Naive B cell (primary cell): ENCODE measurements at regions not wholly inside any gene's neighbourhood (a gene's known extent, or its start where the extent isn't known, plus 50 kb on each side); places are given as distances from the start of the nearest gene placed in this dataset.

Source experiments
- ATAC-seq, 2 donors: fragments of 150-1000 bp; cut with Tn5 transposase; 2 replicates each; pipeline ENCODE4 v1.10.0; 2021; ENCODE audit warnings: low read depth in 2 of 2, mild to moderate bottlenecking in 2 of 2, moderate library complexity in 2 of 2
- DNase-seq: peaks from one replicate; pipeline ENCODE4 v3.0.0; 2022
- H3K27ac Mint-ChIP-seq, 6 donors: one replicate each; pipeline ENCODE4 v1.8.0; 2020 to 2022; ENCODE audit warnings: mild to moderate bottlenecking in 6 of 6, mixed read lengths in 6 of 6, moderate library complexity in 5 of 6, inconsistent platforms in 2 of 6
- H3K27me3 Mint-ChIP-seq, 3 donors: one replicate each; pipeline ENCODE4 v1.8.0; 2021 to 2022; ENCODE audit warnings: mixed read lengths in 3 of 3, mild to moderate bottlenecking in 1 of 3
- H3K36me3 Mint-ChIP-seq, 2 donors: one replicate each; pipeline ENCODE4 v1.8.0; 2020 to 2022; ENCODE audit warnings: mixed read lengths in 2 of 2, inconsistent platforms in 1 of 2, mild to moderate bottlenecking in 1 of 2
- H3K4me1 Mint-ChIP-seq, 3 donors: one replicate each; pipeline ENCODE4 v1.8.0; 2020 to 2022; ENCODE audit warnings: mixed read lengths in 3 of 3, inconsistent platforms in 1 of 3, mild to moderate bottlenecking in 1 of 3, moderate library complexity in 1 of 3
- H3K4me3 Mint-ChIP-seq, 8 donors: one replicate each; pipeline ENCODE4 v1.8.0; 2020 to 2022; ENCODE audit warnings: mild to moderate bottlenecking in 8 of 8, mixed read lengths in 8 of 8, moderate library complexity in 8 of 8, inconsistent platforms in 2 of 8
- H3K9me3 Mint-ChIP-seq, 7 donors: one replicate each; pipeline ENCODE4 v1.8.0; 2020 to 2022; ENCODE audit warnings: mixed read lengths in 7 of 7, mild to moderate bottlenecking in 5 of 7, inconsistent platforms in 2 of 7, moderate library complexity in 1 of 7

GRCh38 chr2:203585516-203585915 lies 50.4 kb upstream of the RAPH1 start:
- no peak for ATAC-seq

DNA sequence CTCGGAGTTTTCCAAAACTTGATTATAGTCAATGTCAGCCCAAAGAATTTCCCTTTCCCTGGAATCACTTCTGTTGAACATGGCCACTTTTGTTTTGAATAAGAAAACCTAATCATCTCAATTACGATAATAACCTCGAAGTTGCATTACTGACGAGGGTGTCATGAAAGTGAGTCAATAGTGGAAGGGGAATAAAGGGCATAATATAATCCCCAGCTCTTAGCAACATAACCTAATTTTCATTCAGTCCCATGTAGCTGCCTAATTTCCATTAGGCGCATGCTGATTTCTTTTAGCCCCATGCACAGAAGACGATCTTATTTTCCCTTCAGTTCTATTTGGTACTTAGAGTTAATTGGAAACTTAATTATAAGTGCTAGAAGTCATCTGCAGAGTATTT lies 51.1 kb upstream of the RAPH1 start:
- ATAC-seq (no peak), DNase-seq (no peak)
- no peak overlapping the region for H3K27ac Mint-ChIP-seq
- H3K4me3 Mint-ChIP-seq = no peak overlapping the region
- H3K36me3 Mint-ChIP-seq = no peaks in the 10 kb centered on the region
- peaks cover 0 to 2% (median 0%) of the 10 kb centered on the region in 7 donors for H3K9me3 Mint-ChIP-seq
- H3K27me3 Mint-ChIP-seq = peaks cover 57 to 69% (median 58%) of the 10 kb centered on the region in 3 donors
- peaks cover 0 to 2% (median 0%) of the 10 kb centered on the region in 3 donors for H3K4me1 Mint-ChIP-seq

More at GRCh38 chr2:203585516-203585915, 50.4 kb upstream of the RAPH1 start:
- Mint-ChIP-seq H3K27me3 (peaks cover 50 to 63% (median 57%) of the 10 kb centered on the region in 3 donors), H3K9me3 (peaks cover 0 to 2% (median 0%) of the 10 kb centered on the region in 7 donors), H3K4me1 (no peaks in the 10 kb centered on the region), H3K36me3 (no peaks in the 10 kb centered on the region), H3K4me3 (no peak overlapping the region), H3K27ac (no peak overlapping the region)
- no peak for DNase-seq

GRCh38 chr2:203586696-203587095 lies 51.6 kb upstream of the RAPH1 start:
- H3K27me3 Mint-ChIP-seq = peaks cover 62 to 72% (median 63%) of the 10 kb centered on the region in 3 donors
- peaks cover 0 to 2% (median 0%) of the 10 kb centered on the region in 7 donors for H3K9me3 Mint-ChIP-seq
- no peak overlapping the region for H3K4me3 Mint-ChIP-seq
- H3K4me1 Mint-ChIP-seq = peaks cover 0 to 4% (median 0%) of the 10 kb centered on the region in 3 donors
- no peaks in the 10 kb centered on the region for H3K36me3 Mint-ChIP-seq
- ATAC-seq = no peak
- DNase-seq = no peak
- no peak overlapping the region for H3K27ac Mint-ChIP-seq

DNA sequence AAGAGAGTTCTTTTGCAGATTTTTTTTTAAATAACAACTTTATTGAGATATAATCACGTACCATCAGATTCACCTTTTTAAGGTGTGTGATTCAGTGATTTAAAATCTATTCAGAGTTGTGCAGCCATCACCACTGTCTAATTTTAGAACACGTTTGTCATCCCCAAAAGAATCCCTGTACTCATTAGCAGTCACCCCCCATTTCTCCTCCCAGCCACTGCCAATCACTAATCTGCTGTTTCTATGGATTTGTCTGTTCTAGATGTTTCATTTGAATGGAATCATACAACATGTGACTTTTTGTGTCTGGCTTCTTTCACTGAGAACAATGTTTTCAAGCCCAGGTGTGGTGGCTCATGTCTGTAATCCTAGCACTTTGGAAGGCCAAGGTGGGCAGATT lies 55.4 kb upstream of the RAPH1 start:
- DNase-seq (no peak), ATAC-seq (no peak)
- H3K27me3 Mint-ChIP-seq = peaks cover 66 to 79% (median 69%) of the 10 kb centered on the region in 3 donors
- H3K4me3 Mint-ChIP-seq = no peak overlapping the region
- H3K27ac Mint-ChIP-seq = no peak overlapping the region
- no peaks in the 10 kb centered on the region for H3K36me3 Mint-ChIP-seq
- H3K4me1 Mint-ChIP-seq = peaks cover 0 to 4% (median 0%) of the 10 kb centered on the region in 3 donors
- peaks cover 0 to 2% (median 0%) of the 10 kb centered on the region in 7 donors for H3K9me3 Mint-ChIP-seq

GRCh38 chr2:203591642-203592041 lies 56.5 kb upstream of the RAPH1 start:
- H3K4me3 Mint-ChIP-seq = no peak overlapping the region
- H3K36me3 Mint-ChIP-seq = no peaks in the 10 kb centered on the region
- DNase-seq (no peak), ATAC-seq (no peak)
- peaks cover 0 to 4% (median 0%) of the 10 kb centered on the region in 3 donors for H3K4me1 Mint-ChIP-seq
- H3K27ac Mint-ChIP-seq = no peak overlapping the region
- H3K27me3 Mint-ChIP-seq = peaks cover 66 to 76% (median 69%) of the 10 kb centered on the region in 3 donors
- peaks cover 0 to 3% (median 2%) of the 10 kb centered on the region in 7 donors for H3K9me3 Mint-ChIP-seq

- Mint-ChIP-seq H3K27me3 (peaks cover 66 to 76% (median 69%) of the 10 kb centered on the region in 3 donors), H3K36me3 (peaks cover 0 to 7% of the 10 kb centered on the region in 2 donors), H3K4me3 (no peak overlapping the region), H3K4me1 (peaks cover 0 to 7% (median 0%) of the 10 kb centered on the region in 3 donors), H3K27ac (no peak overlapping the region), H3K9me3 (peaks cover 2 to 6% (median 3%) of the 10 kb centered on the region in 7 donors)
- DNase-seq (no peak), ATAC-seq (no peak)
Observed at GRCh38 chr2:203592470-203592869, 57.4 kb upstream of the RAPH1 start.

GRCh38 chr2:203594541-203594940 lies 59.4 kb upstream of the RAPH1 start:
- Mint-ChIP-seq H3K4me1 (peaks cover 8 to 14% (median 13%) of the 10 kb centered on the region in 3 donors), H3K27ac (no peak overlapping the region), H3K4me3 (no peak overlapping the region), H3K27me3 (peaks cover 73 to 75% (median 73%) of the 10 kb centered on the region in 3 donors), H3K9me3 (peaks cover 4 to 17% (median 13%) of the 10 kb centered on the region in 7 donors), H3K36me3 (peaks cover 7 to 18% of the 10 kb centered on the region in 2 donors)
- no peak for DNase-seq
- no peak for ATAC-seq

DNA sequence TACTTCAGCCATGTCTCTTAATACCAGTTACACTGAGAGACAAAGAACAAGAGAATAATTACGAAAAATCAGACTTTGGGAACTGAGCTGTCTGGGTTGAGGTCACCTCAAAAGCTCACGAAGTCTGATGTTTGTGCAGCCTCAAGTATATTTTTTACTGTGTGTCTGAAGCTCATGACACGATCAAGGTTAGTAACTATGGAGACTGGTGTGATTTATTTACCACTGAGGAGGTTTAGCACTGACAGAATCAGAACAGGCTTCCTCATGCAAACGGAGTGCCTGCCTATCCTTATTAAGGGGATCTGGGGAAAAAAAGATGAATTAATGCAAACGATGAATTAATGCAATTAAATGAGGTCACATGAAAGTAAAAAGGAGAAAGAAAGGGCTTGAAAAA lies 61.1 kb upstream of the RAPH1 start:
- DNase-seq = no peak
- Mint-ChIP-seq H3K36me3 (peaks cover 7 to 18% of the 10 kb centered on the region in 2 donors), H3K4me1 (peaks cover 8 to 13% (median 13%) of the 10 kb centered on the region in 3 donors), H3K4me3 (no peak overlapping the region), H3K27ac (no peak overlapping the region), H3K9me3 (peaks cover 7 to 22% (median 12%) of the 10 kb centered on the region in 7 donors), H3K27me3 (peaks cover 67 to 72% (median 71%) of the 10 kb centered on the region in 3 donors)
- no peak for ATAC-seq

DNA sequence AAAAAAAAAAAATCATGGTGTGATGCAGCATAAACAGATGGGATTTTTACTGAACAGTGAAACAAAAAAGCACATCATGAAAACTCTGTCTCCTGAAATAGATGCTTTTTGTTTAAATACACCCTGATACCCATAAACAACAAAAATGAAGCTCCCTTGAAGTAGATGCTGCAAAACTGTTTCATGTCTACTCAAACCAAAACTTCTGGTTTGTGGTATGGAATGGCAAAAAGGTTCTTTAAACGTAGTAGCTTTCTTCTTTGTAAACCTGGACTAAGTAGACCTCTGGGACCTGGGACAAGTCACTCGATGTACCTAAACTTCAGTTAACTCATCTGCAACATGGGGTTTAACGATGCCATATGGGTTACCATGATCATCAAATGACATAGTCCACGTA lies 64.4 kb upstream of the RAPH1 start:
- Mint-ChIP-seq H3K9me3 (peaks cover 7 to 22% (median 13%) of the 10 kb centered on the region in 7 donors), H3K27ac (no peak overlapping the region), H3K36me3 (peaks cover 7 to 18% of the 10 kb centered on the region in 2 donors), H3K4me3 (no peak overlapping the region), H3K27me3 (peaks cover 68 to 78% (median 72%) of the 10 kb centered on the region in 3 donors), H3K4me1 (peaks cover 8 to 13% (median 10%) of the 10 kb centered on the region in 3 donors)
- ATAC-seq (no peak), DNase-seq (no peak)

- H3K4me1 Mint-ChIP-seq = peaks cover 8 to 13% (median 10%) of the 10 kb centered on the region in 3 donors
- peaks cover 7 to 18% of the 10 kb centered on the region in 2 donors for H3K36me3 Mint-ChIP-seq
- no peak overlapping the region for H3K4me3 Mint-ChIP-seq
- peaks cover 61 to 71% (median 67%) of the 10 kb centered on the region in 3 donors for H3K27me3 Mint-ChIP-seq
- H3K27ac Mint-ChIP-seq = no peak overlapping the region
- H3K9me3 Mint-ChIP-seq = peaks cover 7 to 22% (median 13%) of the 10 kb centered on the region in 7 donors
- DNase-seq = no peak
- no peak for ATAC-seq
Observed at GRCh38 chr2:203600286-203600685, 65.2 kb upstream of the RAPH1 start.

GRCh38 chr2:203603456-203604389 lies 68.6 kb upstream of the RAPH1 start:
- no peaks in the 10 kb centered on the region for H3K36me3 Mint-ChIP-seq
- H3K4me1 Mint-ChIP-seq = peaks cover 0 to 4% (median 0%) of the 10 kb centered on the region in 3 donors
- H3K27ac Mint-ChIP-seq = no peak overlapping the region
- no peak for ATAC-seq
- H3K27me3 Mint-ChIP-seq = peaks cover 53 to 69% (median 60%) of the 10 kb centered on the region in 3 donors
- DNase-seq = no peak
- H3K9me3 Mint-ChIP-seq = peaks cover 0 to 9% (median 5%) of the 10 kb centered on the region in 7 donors
- no peak overlapping the region for H3K4me3 Mint-ChIP-seq

GRCh38 chr2:203605302-203605701 lies 70.2 kb upstream of the RAPH1 start:
- ATAC-seq = no peak

GRCh38 chr2:203606051-203606450 lies 71.0 kb upstream of the RAPH1 start:
- Mint-ChIP-seq H3K27me3 (peaks cover 46 to 80% (median 54%) of the 10 kb centered on the region in 3 donors), H3K9me3 (peaks cover 0 to 2% (median 0%) of the 10 kb centered on the region in 7 donors), H3K36me3 (no peaks in the 10 kb centered on the region), H3K27ac (no peak overlapping the region), H3K4me1 (no peaks in the 10 kb centered on the region), H3K4me3 (no peak overlapping the region)
- DNase-seq = no peak
- ATAC-seq = no peak

More at GRCh38 chr2:203605302-203605701, 70.2 kb upstream of the RAPH1 start:
- H3K4me3 Mint-ChIP-seq = no peak overlapping the region
- H3K27me3 Mint-ChIP-seq = peaks cover 48 to 77% (median 51%) of the 10 kb centered on the region in 3 donors
- no peaks in the 10 kb centered on the region for H3K36me3 Mint-ChIP-seq
- no peak overlapping the region for H3K27ac Mint-ChIP-seq
- no peak for DNase-seq
- peaks cover 0 to 4% (median 0%) of the 10 kb centered on the region in 7 donors for H3K9me3 Mint-ChIP-seq
- H3K4me1 Mint-ChIP-seq = no peaks in the 10 kb centered on the region
